Ectodermal cell (in vitro differentiated cells): ENCODE measurements at regions not wholly inside any gene's neighbourhood (a gene's known extent, or its start where the extent isn't known, plus 50 kb on each side); places are given as distances from the start of the nearest gene placed in this dataset.
"Not testable (repeated sequence)": the region's sequence is repeated elsewhere in the genome, so short reads cannot be mapped to it uniquely, and the experiment has no call there.

Experiments used
- H3K27ac ChIP-seq: 2 replicates; pipeline ENCODE4 v1.7.0; 2013; ENCODE audit warnings: mild to moderate bottlenecking, low read depth, low read length; ENCODE audit not compliant: insufficient read depth, poor library complexity, severe bottlenecking
- H3K27me3 ChIP-seq: 2 replicates; pipeline ENCODE4 v1.7.0; 2013; ENCODE audit warnings: mild to moderate bottlenecking, low read length; ENCODE audit not compliant: insufficient read depth, control insufficient read depth, poor library complexity, severe bottlenecking
- H3K36me3 ChIP-seq: one replicate; pipeline ENCODE4 v1.7.0; 2013; ENCODE audit warnings: low read length; ENCODE audit not compliant: control insufficient read depth, insufficient read depth
- H3K4me1 ChIP-seq: one replicate; pipeline ENCODE4 v1.7.0; 2013; ENCODE audit warnings: low read length; ENCODE audit not compliant: control insufficient read depth, insufficient read depth
- H3K4me3 ChIP-seq: 2 replicates; pipeline ENCODE4 v1.7.0; 2013; ENCODE audit warnings: low read depth, low read length, control low read depth; ENCODE audit not compliant: insufficient read depth
- H3K9me3 ChIP-seq: 2 replicates; pipeline ENCODE4 v1.7.0; 2013; ENCODE audit warnings: mild to moderate bottlenecking, low read length, moderate library complexity; ENCODE audit not compliant: control insufficient read depth
- WGBS, 2 experiments: methylation state at CpG; one replicate each; pipeline ENCODE4 v1.1.7; 2013; ENCODE audit warnings: missing lambda C conversion rate in 2 of 2; 5-methylcytosine and 5-hydroxymethylcytosine counted together

DNA sequence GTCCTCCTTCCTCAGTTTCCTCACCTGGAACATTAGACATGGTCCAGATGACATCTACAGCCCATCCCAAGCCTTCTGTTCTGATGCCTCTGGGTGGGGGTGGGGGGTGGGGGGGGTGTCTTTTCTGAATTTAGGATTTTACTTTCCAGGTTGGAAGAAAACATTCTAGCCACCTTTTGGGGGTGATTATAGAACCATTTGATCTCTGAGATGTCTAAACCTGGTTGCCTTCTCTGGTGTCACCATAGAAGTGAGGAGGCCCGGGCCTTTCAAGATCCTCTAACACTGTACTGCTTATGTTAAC lies 411.0 kb upstream of the ZMIZ1 start:
- Histone ChIP-seq H3K27me3 (no peaks in the 10 kb centered on the region), H3K4me3 (no peak overlapping the region), H3K9me3 (no peaks in the 10 kb centered on the region), H3K4me1 (peaks cover 15% of the 10 kb centered on the region), H3K27ac (no peak overlapping the region), H3K36me3 (no peaks in the 10 kb centered on the region)
- WGBS, 2 experiments = 90 to 95% methylated on average over 1 of the region's 1 CpG

DNA sequence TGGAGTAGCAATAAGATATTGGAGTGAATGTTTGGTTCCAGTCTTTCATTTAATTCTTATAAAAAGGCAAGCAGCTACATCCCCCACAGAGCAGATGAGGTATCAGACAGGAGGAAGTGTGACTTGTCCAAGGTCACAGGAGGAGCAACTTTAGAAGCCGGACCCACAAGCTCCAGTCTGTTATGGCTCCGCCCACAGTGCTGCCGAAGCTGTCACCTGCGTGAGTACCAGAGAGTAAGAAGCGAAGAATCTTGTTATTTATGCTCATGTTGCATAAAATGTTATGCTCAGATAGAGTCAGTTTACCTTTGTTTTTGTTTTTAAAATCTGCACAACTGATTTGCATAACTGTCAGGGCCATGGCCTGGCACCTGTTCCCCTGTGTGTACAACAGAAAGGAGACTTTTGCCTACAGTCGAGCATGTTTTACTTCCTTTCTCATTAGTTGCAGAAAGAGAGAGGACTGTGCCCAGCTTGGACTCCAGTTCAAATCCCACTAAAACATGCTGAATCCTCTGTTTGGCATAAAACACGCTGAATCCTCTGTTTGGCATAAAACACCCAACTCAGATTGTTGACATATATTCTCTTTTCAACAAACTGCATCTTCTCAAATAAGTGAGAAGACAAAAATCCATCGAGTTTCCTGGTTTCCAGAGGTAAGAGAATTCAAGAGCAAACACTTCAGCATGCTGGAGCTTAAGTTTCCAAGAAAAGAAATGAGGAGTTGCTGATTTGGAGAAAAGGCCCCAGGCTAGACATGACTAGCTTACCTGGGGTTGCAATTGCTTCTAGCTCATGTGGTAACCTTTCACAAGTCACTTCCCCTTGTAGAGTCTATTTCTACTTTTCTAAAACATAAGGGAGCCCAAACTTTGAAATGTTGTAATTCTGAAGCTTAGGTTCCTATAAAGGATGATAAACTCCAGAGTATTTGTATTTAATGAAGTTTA lies 409.8 kb upstream of the ZMIZ1 start:
- Histone ChIP-seq H3K4me1 (peaks cover 15% of the 10 kb centered on the region), H3K27me3 (no peaks in the 10 kb centered on the region), H3K27ac (no peak overlapping the region), H3K9me3 (no peaks in the 10 kb centered on the region), H3K4me3 (no peak overlapping the region), H3K36me3 (no peaks in the 10 kb centered on the region)
- whole genome bisulfite sequencing, 2 experiments = 92 to 95% methylated on average over 8 of the region's 8 CpGs

DNA sequence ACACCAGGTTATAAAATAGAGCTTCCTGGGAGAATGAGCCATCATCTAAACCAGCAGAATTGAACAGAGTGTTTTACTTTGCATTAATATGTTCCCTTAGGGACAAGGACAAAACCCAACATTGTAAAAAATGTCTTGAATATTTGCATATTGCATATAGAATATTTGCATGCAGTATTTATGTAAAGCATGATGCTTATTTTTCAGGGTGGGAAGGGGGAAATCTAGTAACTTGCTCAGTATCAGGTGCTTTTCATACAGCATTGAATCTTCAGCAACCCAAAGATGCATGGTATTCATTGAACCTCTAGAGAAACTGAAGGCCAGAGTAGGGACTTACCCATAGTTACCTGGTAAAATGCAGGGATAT lies 409.2 kb upstream of the ZMIZ1 start:
- Histone ChIP-seq H3K9me3 (no peaks in the 10 kb centered on the region), H3K27ac (no peak overlapping the region), H3K27me3 (no peaks in the 10 kb centered on the region), H3K4me3 (no peak overlapping the region), H3K36me3 (no peaks in the 10 kb centered on the region), H3K4me1 (peaks cover 15% of the 10 kb centered on the region)

DNA sequence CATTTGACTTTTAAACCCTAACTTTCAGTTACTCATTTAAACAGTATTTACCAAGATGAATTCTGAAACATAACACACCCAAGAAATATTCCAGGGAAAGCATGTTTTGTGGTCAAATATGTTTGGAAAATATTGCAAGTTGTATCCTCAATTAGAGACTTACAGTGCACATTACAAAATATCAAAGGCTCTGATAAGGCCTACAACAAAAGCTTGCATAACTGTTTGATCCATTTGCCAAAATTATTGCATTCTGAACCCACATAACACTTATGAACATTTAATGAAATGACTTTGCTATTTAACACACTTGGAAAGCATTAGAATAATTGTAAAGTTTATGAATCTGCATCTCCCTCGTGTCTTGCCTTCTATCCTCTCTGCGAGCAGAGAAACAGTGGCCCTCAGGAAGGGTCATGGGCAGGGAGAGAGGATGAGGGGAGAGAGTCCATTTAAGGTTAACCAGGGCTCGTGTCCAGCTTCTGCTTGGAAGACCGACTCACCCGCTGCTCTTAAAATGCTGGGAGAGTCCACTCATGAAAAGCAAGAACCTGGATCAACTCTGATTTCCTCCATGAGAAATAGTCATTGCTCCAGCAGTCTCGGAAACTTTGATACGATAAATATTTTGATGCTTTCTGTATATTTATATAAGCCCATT lies 408.2 kb upstream of the ZMIZ1 start:
- 93% methylated on average over 5 to 7 of the region's 7 CpGs for WGBS, 2 experiments

DNA sequence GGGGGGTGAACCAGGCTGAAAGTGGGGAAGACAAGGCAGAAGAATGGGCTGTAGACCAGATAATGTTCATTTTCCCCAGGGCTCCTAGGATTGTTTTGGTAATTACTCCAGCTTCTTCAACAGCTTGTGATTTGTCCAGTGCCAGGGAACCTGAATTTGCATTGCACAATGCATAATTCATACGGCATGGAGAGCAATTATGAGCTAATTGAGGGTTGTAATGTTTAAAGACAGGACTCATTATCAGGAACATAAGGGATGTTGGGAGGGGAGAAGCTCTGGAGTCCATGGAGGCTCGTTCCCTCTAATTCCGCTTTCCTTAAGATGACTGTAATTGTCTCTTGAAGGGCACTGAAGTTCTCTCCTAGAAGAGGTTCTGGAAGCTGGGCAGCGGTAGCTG lies 405.0 kb upstream of the ZMIZ1 start:
- Histone ChIP-seq H3K4me1 (no peaks in the 10 kb centered on the region), H3K4me3 (no peak overlapping the region), H3K36me3 (no peaks in the 10 kb centered on the region), H3K9me3 (peaks cover 4% of the 10 kb centered on the region), H3K27me3 (no peaks in the 10 kb centered on the region), H3K27ac (no peak overlapping the region)
- 96 to 97% methylated on average over 4 of the region's 4 CpGs for WGBS, 2 experiments

More for the DNA sequence above, 408.2 kb upstream of the ZMIZ1 start:
- no peak overlapping the region for H3K4me3 ChIP-seq
- H3K4me1 ChIP-seq = peaks cover 11% of the 10 kb centered on the region
- H3K9me3 ChIP-seq = peaks cover 4% of the 10 kb centered on the region
- no peaks in the 10 kb centered on the region for H3K36me3 ChIP-seq
- no peak overlapping the region for H3K27ac ChIP-seq
- no peaks in the 10 kb centered on the region for H3K27me3 ChIP-seq

DNA sequence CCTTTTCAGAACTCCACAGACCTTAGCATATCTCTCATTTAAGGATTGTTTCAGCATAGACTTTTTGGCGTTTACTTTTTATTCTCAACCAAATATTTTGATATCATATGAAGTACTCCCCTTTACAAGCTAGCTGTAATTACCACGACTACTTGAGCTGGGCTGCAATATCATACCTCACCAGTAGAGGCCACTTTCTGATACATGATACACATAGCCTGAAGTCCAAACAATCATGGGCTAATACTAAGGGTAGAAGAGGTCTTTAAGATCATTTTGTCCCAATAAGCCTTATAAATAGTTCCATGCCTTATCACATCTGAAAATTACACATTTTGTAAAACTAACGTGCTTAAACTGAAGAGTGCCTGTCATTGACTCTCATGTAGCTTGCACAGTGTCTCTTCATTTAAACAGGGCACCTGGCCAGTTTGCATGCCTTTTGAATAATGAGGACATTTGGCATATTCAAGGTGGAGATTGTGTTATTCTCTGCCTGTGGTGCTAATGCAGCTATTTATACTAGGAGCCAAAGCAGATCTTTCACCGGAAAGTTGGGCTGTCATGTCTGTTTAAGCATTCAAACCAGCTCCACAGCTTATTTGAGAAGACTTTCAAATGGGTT lies 403.7 kb upstream of the ZMIZ1 start:
- H3K27me3 ChIP-seq = no peaks in the 10 kb centered on the region
- no peak overlapping the region for H3K27ac ChIP-seq
- 83 to 85% methylated on average over 4 of the region's 4 CpGs for WGBS, 2 experiments
- peaks cover 4% of the 10 kb centered on the region for H3K9me3 ChIP-seq
- no peaks in the 10 kb centered on the region for H3K36me3 ChIP-seq
- H3K4me3 ChIP-seq = no peak overlapping the region
- no peaks in the 10 kb centered on the region for H3K4me1 ChIP-seq

DNA sequence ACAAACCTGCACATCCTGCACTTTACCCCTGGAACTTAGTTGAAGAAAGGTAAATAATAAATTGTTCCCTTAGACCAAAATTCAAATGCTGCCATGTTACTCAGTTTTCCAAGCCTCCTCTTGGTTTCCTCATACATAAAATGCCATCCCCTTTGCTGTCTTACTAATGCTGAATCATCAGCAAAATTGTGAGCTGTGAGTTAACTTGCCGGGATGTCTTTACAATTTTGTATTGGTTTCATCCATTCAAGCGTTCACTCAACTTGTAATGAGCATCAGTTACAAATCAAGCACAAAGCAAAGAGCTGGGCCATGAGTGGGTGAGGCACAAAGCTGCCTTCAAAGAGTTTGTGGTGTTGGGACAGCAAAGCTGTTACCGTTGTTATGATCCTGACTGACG lies 395.8 kb upstream of the ZMIZ1 start:
- 83 to 90% methylated on average over 4 of the region's 4 CpGs for WGBS, 2 experiments
- H3K4me3 ChIP-seq = no peak overlapping the region

DNA sequence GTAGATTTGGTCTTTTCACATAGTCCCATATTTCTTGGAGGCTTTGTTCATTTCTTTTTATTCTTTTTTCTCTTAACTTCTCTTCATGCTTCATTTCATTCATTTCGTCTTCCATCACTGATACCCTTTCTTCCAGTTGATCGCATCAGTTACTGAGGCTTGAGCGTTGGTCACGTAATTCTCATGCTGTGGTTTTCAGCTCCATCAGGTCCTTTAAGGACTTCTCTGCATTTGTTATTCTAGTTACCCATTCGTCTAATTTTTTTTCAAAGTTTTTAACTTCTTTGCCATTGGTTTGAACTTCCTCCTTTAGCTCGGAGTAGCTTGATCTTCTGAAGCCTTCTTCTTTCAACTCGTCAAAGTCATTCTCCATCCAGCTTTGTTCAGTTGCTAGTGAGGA lies 387.6 kb upstream of the ZMIZ1 start:
- not testable (repeated sequence) for H3K27ac ChIP-seq, H3K4me3 ChIP-seq, H3K4me1 ChIP-seq, H3K9me3 ChIP-seq, H3K36me3 ChIP-seq, H3K27me3 ChIP-seq
- WGBS, 2 experiments = 93 to 94% methylated on average over 7 of the region's 7 CpGs

More for the DNA sequence above, 395.8 kb upstream of the ZMIZ1 start:
- H3K27ac ChIP-seq = no peak overlapping the region
- H3K36me3 ChIP-seq = no peaks in the 10 kb centered on the region
- H3K9me3 ChIP-seq = no peaks in the 10 kb centered on the region
- H3K4me1 ChIP-seq = no peaks in the 10 kb centered on the region
- H3K27me3 ChIP-seq = no peaks in the 10 kb centered on the region

DNA sequence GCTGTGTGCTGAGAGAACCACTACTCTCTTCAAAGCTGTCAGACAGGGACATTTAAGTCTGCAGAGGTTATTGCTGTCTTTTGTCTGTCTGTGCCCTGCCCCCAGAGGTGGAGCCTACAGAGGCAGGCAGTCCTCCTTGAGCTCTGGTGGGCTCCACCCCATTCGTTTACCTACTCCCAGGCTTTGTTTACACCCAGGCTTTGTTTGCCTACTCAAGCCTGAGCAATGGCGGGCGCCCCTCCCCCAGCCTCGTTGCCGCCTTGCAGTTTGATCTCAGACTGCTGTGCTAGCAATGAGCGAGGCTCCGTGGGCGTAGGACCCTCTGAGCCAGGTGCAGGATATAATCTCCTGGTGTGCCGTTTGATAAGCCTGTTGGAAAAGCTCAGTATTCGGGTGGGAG lies 386.8 kb upstream of the ZMIZ1 start:
- not testable (repeated sequence) for H3K27ac ChIP-seq, H3K36me3 ChIP-seq, H3K27me3 ChIP-seq, H3K4me3 ChIP-seq, H3K4me1 ChIP-seq, H3K9me3 ChIP-seq
- WGBS, 2 experiments = 89 to 94% methylated on average over 10 of the region's 10 CpGs

DNA sequence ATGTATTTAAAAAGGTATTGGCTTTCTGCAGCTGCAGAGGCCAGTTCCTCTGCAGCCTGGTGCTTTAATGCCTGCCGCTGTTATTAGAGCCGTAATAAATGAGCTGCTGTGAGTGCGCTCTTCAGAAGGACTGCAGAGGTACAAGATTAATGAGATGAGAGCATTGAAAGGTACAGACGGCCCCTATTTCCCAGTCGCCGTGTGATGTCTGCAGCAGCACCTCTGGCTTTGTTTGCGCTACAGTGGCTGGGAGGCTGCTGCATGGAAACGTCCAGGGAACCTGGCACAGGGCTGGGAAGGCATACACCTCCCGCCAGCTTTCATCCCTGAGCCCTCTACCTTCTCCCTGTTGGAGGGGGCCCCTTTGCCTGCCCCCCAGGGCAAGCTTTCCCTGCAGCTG lies 383.8 kb upstream of the ZMIZ1 start:
- H3K4me1 ChIP-seq = peaks cover 15% of the 10 kb centered on the region
- H3K27ac ChIP-seq = no peak overlapping the region
- H3K9me3 ChIP-seq = no peaks in the 10 kb centered on the region
- H3K27me3 ChIP-seq = no peaks in the 10 kb centered on the region
- no peaks in the 10 kb centered on the region for H3K36me3 ChIP-seq
- H3K4me3 ChIP-seq = no peak overlapping the region
- WGBS, 2 experiments = 76 to 77% methylated on average over 9 of the region's 9 CpGs
